GM19452 (cell line): ENCODE measurements at regions not wholly inside any gene's neighbourhood (a gene's known extent, or its start where the extent isn't known, plus 50 kb on each side); places are given as distances from the start of the nearest gene placed in this dataset.
"Not testable (repeated sequence)": the region's sequence is repeated elsewhere in the genome, so short reads cannot be mapped to it uniquely, and the experiment has no call there.

Experiments
- ATAC-seq: cut with Tn5 transposase; IDR thresholded peaks from one replicate; pipeline ENCODE4 v1.9.1; 2021; ENCODE audit not compliant: unreplicated experiment

DNA sequence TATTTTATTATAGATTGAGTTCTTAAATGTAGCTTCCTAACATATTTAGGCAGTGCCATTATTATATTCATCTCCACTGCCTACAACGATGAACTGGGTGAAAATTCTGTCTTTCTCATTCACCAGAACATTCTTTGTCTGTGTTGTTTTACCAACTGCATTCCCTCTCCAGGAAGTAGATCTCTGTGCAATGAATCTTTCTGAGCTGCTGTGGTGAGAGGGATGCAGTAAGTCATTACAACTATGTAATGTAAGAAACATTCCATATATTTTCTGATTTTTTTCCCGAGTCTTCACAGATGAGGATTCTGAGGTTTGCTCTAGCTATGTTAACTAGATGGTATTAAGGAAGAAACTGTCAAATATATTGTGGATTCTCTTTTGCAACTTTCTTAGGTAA, 811.9 kb upstream of the PCDH7 start:
- no peak for ATAC-seq

GRCh38 chr4:29927895-29928294, 792.3 kb upstream of the PCDH7 start:
- no peak for ATAC-seq

GRCh38 chr4:29948451-29948850, 771.7 kb upstream of the PCDH7 start:
- no peak for ATAC-seq

- no peak for ATAC-seq
These were observed 771.3 kb upstream of the PCDH7 start for GRCh38 chr4:29948858-29949257.

DNA sequence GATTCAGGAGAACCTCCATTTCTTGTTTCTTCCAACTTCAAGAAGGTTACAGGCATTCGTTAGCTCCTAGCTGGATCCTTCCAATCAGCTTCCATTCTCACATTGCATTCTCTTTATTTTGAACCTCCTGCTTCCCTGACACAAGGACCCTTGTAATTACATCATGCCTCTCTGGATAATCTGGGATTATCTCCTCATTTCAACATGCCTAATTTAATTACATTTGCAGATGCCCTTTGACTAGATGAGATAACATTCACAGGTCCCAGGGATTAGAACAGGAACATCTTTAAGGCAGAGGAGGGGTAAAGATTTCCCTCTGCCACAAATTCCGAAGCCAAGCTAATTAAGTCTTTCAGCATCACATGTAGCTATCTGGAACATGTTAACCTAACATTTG, 753.8 kb upstream of the PCDH7 start:
- no peak for ATAC-seq

GRCh38 chr4:29970626-29971025, 749.5 kb upstream of the PCDH7 start:
- no peak for ATAC-seq

DNA sequence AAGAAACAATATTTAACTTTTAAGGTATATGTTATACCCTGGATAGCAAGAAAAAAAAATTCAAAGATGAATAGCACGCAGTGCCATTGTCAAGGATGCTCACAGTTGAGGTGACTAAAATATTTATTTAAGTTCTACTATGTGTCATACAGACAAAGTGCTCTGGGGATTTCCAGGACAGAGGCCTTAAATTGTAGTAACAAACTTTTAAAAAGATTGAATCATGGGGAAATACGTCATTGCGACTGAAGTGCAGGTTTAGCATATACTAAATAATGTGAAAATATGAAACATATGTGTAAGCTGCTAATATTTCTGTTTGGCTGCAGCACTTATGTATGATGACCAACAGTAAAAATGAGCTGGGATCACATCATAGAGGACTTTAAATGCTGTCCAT, 748.0 kb upstream of the PCDH7 start:
- ATAC-seq = no peak

- no peak for ATAC-seq
These were observed 736.3 kb upstream of the PCDH7 start for GRCh38 chr4:29983890-29984289.

- ATAC-seq = no peak
These were observed 718.5 kb upstream of the PCDH7 start for GRCh38 chr4:30001628-30002027.

DNA sequence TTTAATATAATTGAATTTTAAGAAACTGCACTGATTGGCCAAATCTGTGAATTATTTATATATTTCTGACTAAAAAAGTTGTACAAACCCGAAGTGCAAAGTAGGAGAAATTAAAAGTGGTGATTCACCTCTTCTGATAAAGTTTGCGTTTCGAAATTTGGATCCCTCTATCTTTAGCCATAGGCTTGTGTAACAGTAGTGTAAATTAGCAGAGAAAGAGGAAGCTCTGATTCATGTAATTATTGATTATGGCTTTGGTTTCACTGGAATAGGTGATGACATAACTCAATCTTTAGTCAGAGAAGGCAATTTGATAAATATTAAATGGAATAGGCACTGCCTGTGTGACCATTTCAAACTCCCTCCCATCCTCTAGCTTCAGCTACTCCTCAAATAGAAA, 717.8 kb upstream of the PCDH7 start:
- ATAC-seq = no peak

- ATAC-seq = no peak
These were observed 714.2 kb upstream of the PCDH7 start for GRCh38 chr4:30005995-30006394.

- no peak for ATAC-seq
These were observed 695.6 kb upstream of the PCDH7 start for GRCh38 chr4:30024526-30024925.

- no peak for ATAC-seq
These were observed 691.3 kb upstream of the PCDH7 start for GRCh38 chr4:30028826-30029225.

DNA sequence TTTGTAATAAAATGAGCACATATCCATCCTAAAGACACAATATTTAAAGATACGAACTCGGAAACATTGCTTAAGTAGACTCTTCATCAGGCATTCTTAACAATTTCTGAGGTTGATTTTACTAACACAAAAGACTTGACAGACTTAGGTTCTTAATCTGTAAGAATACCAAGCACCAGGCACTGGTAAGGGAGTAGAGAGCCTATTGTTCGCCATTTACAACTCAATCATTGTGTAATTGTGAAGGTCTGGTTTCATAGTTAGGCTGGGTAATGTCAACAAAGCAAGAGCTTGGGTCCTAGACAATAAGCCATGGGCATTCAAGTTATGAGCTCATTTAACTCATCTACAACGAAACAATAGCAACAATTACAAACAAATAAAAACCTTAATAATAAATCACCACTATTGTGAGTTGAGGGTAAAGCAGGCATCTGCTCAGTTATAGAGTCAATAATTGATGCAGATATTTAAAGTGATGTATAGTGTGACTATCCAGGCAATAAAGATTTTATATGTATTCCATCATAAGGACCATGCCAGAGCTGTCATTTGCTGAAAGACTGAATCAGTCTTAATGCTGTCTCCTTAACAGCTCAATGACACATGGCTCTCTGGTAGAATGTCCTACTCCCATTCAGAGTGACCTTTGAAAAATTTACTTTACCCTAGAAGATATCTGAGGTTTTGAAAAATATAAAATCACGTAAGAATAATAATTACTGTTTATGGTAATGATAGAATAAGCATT, 664.0 kb upstream of the PCDH7 start:
- no peak for ATAC-seq

- no peak for ATAC-seq
These were observed 651.9 kb upstream of the PCDH7 start for GRCh38 chr4:30068234-30068633.

GRCh38 chr4:30073011-30073710, 647.0 kb upstream of the PCDH7 start:
- no peak for ATAC-seq

DNA sequence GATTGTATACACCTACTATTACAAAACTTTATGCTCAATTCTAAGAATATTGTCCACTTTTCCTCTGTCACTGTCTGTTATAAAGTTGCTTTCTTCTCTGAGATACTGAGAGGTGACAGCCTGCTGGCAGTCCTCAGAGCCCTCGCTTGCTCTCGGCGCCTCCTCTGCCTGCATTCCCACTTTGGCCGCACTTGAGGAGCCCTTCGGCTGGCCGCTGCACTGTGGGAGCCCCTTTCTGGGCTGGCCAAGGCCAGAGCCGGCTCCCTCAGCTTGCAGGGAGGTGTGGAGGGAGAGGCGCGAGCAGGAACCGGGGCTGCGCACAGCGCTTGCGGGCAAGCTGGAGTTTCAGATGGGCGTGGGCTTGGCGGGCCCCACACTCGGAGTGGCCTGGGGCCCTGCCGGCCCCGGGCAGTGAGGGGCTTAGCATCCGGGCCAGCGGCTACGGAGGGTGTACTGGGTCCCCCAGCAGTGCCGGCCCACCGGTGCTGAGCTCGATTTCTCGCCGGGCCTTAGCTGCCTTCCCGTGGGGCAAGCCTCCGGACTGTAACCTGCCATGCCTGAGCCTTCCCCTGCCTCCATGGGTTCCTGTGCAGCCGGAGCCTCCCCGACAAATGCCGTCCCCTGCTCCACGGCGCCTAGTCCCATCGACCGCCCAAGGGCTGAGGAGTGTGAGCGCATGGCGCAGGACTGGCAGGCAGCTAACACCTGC, 627.6 kb upstream of the PCDH7 start:
- ATAC-seq = not testable (repeated sequence)

GRCh38 chr4:30094887-30095286, 625.3 kb upstream of the PCDH7 start:
- ATAC-seq = no peak

DNA sequence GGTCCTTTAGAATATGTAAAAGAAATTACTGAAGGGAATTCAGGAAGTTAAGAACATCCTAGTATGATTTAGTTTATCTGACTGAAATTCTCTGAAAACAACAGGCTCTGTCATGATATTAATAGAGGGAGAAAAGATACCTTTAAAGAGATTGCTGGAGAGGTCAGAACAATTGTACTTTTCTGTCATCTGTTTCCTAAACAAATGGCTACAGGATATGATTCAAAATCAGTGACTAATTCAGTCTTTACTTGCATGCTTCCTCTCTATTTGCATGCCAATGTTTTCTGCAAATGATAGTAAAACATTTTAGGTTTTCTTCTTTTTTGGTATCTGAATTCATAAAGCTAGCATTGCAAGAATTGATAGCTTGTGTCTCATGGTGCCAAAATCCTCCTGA, 616.7 kb upstream of the PCDH7 start:
- no peak for ATAC-seq

DNA sequence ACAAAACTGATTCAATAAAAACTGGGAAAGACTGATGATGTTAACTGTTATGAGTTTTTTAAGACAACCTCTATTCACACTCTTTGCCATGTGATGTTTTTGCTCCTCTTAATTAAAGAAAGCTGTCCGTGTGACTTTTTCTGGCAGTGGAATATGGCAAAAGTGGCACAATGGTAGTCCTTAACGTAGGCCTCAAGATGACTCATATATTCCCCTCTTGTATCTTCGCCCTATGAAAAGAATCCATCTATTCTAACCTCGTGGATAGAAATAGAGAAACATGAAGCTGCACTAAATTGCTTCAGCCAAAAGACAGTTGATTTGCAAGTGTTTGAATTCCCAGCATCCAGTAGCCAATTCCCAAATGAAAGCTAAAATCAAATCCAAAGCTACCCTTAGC, 603.8 kb upstream of the PCDH7 start:
- ATAC-seq = no peak

DNA sequence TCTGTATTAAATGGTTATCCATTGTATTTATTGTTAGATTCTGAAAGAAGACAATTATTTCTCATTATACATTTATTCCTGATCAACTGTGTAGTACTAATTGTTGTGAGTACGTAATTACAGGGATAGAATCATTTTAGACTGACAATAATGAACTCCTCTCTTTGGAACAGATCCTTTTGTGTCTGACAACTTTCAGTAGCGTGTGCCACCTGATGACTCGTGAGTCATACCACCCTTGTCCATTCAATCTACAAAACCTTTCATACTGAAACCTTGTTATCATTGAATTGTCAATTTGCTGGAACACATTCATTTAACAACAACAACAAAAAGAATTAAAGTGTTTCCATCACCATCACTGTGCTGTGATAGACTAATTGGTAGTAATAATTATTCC, 602.7 kb upstream of the PCDH7 start:
- no peak for ATAC-seq

GRCh38 chr4:30122711-30123110, 597.5 kb upstream of the PCDH7 start:
- no peak for ATAC-seq
